DOHH2 (cell line): ENCODE measurements at regions not wholly inside any gene's neighbourhood (a gene's known extent, or its start where the extent isn't known, plus 50 kb on each side); places are given as distances from the start of the nearest gene placed in this dataset.

Experiments
- CTCF ChIP-seq: fragments of 200-600 bp; sonication (generic); IDR thresholded peaks from one replicate; pipeline ENCODE4 v1.5.1; 2014; ENCODE audit warnings: antibody characterized with exemption, mild to moderate bottlenecking, low read depth, low read length; ENCODE audit not compliant: poor library complexity, severe bottlenecking
- EZH2phosphoT487 ChIP-seq: fragments of 200-600 bp; sonication (generic); IDR thresholded peaks from 2 replicates; pipeline ENCODE4 v1.6.1; 2017; ENCODE audit warnings: borderline replicate concordance, mild to moderate bottlenecking, antibody characterized with exemption, low read length, moderate library complexity, mixed read lengths

- TF ChIP-seq CTCF (no peak), EZH2phosphoT487 (no peak)
These were observed 209.1 kb upstream of the STARD13 start for GRCh38 chr13:33494596-33495204.
